Mesendoderm (in vitro differentiated cells): ENCODE measurements at regions not wholly inside any gene's neighbourhood (a gene's known extent, or its start where the extent isn't known, plus 50 kb on each side); places are given as distances from the start of the nearest gene placed in this dataset.

Experiments
- DNase-seq: peaks from one replicate; pipeline ENCODE4 v3.0.0; 2013
- H2AK5ac ChIP-seq: 2 replicates; pipeline ENCODE4 v1.6.1; 2013; ENCODE audit warnings: low read length, inconsistent platforms
- H2BK120ac ChIP-seq: 2 replicates; pipeline ENCODE4 v1.6.1; 2013; ENCODE audit warnings: low read depth, mild to moderate bottlenecking, low read length, moderate library complexity, mixed read lengths
- H2BK15ac ChIP-seq: replicated peaks from 2 replicates; pipeline ENCODE4 v1.6.1; 2013; ENCODE audit warnings: low read depth, mild to moderate bottlenecking, moderate library complexity
- H2BK5ac ChIP-seq: 2 replicates; pipeline ENCODE4 v1.6.1; 2013; ENCODE audit warnings: low read length, inconsistent platforms
- H3K18ac ChIP-seq: 2 replicates; pipeline ENCODE4 v1.6.1; 2013; ENCODE audit warnings: mild to moderate bottlenecking, low read length, mixed read lengths
- H3K23ac ChIP-seq: one replicate; pipeline ENCODE4 v1.6.1; 2013; ENCODE audit warnings: low read length
- H3K27ac ChIP-seq: 2 replicates; pipeline ENCODE4 v1.5.1; 2013; ENCODE audit warnings: low read depth, mild to moderate bottlenecking, inconsistent platforms, low read length, moderate library complexity
- H3K27me3 ChIP-seq: 2 replicates; pipeline ENCODE4 v1.6.1; 2013; ENCODE audit warnings: low read length, control low read depth, mild to moderate bottlenecking, inconsistent platforms; ENCODE audit not compliant: insufficient read depth, poor library complexity
- H3K36me3 ChIP-seq: 2 replicates; pipeline ENCODE4 v1.6.1; 2013; ENCODE audit warnings: low read length, inconsistent platforms; ENCODE audit not compliant: control insufficient read depth, insufficient read depth
- H3K4ac ChIP-seq: one replicate; pipeline ENCODE4 v1.6.1; 2013; ENCODE audit warnings: low read depth, mild to moderate bottlenecking, low read length, moderate library complexity
- H3K4me1 ChIP-seq: 2 replicates; pipeline ENCODE4 v1.6.1; 2013; ENCODE audit warnings: low read depth, low read length, inconsistent platforms; ENCODE audit not compliant: control insufficient read depth
- H3K4me2 ChIP-seq: 2 replicates; pipeline ENCODE4 v1.6.1; 2013; ENCODE audit warnings: low read length
- H3K4me3 ChIP-seq: 2 replicates; pipeline ENCODE4 v1.5.1; 2013; ENCODE audit warnings: mild to moderate bottlenecking, low read length
- H3K56ac ChIP-seq: one replicate; pipeline ENCODE4 v1.6.1; 2013; ENCODE audit warnings: low read length
- H3K79me1 ChIP-seq: 2 replicates; pipeline ENCODE4 v1.6.1; 2013; ENCODE audit warnings: low read length, inconsistent platforms
- H3K79me2 ChIP-seq: 2 replicates; pipeline ENCODE4 v1.6.1; 2013; ENCODE audit warnings: mild to moderate bottlenecking, low read length; ENCODE audit not compliant: control insufficient read depth, insufficient read depth
- H3K9ac ChIP-seq: 2 replicates; pipeline ENCODE4 v1.6.1; 2013; ENCODE audit warnings: low read length, inconsistent platforms
- H4K5ac ChIP-seq: one replicate; pipeline ENCODE4 v1.6.1; 2013; ENCODE audit warnings: low read length
- H4K8ac ChIP-seq: one replicate; pipeline ENCODE4 v1.6.1; 2013; ENCODE audit warnings: low read depth, mild to moderate bottlenecking, control low read depth, low read length, moderate library complexity
- WGBS: extraction: QIAGEN DNeasy Blood & Tissue Kit; methylation state at CpG from one replicate; pipeline ENCODE4 v1.1.7; 2013; ENCODE audit warnings: low lambda C conversion rate, missing lambda C conversion rate; ENCODE audit not compliant: insufficient coverage; ENCODE audit errors: extremely low coverage; 5-methylcytosine and 5-hydroxymethylcytosine counted together

GRCh38 chr7:22882106-22882505, 59.5 kb upstream of the TOMM7 start:
- Histone ChIP-seq H3K56ac (no peak overlapping the region), H3K79me1 (no peaks in the 10 kb centered on the region), H3K4me2 (no peak overlapping the region), H2BK5ac (no peak overlapping the region), H3K9ac (no peak overlapping the region), H3K27me3 (no peaks in the 10 kb centered on the region), H2BK120ac (no peak overlapping the region), H2AK5ac (no peak overlapping the region), H3K23ac (no peak overlapping the region), H4K5ac (no peak overlapping the region), H3K4me1 (peaks cover 7% of the 10 kb centered on the region), H3K4ac (no peak overlapping the region), H3K4me3 (no peak overlapping the region), H3K36me3 (no peaks in the 10 kb centered on the region), H3K79me2 (no peaks in the 10 kb centered on the region), H4K8ac (no peak overlapping the region), H3K18ac (no peak overlapping the region), H3K27ac (no peak overlapping the region), H2BK15ac (no peak overlapping the region)
- WGBS: no CpG with 5 or more reads among the region's 3 CpGs
- no peak for DNase-seq

GRCh38 chr7:22879709-22880306, 57.2 kb upstream of the TOMM7 start:
- Histone ChIP-seq H3K27ac (no peak overlapping the region), H3K79me1 (no peaks in the 10 kb centered on the region), H3K4me2 (no peak overlapping the region), H3K4me1 (peaks cover 7% of the 10 kb centered on the region), H3K56ac (peak overlapping the region; percentile 54), H4K5ac (no peak overlapping the region), H3K36me3 (no peaks in the 10 kb centered on the region), H2BK15ac (no peak overlapping the region), H3K4ac (no peak overlapping the region), H3K4me3 (no peak overlapping the region), H3K79me2 (no peaks in the 10 kb centered on the region), H4K8ac (no peak overlapping the region), H2BK5ac (no peak overlapping the region), H2AK5ac (no peak overlapping the region), H3K27me3 (no peaks in the 10 kb centered on the region), H3K23ac (no peak overlapping the region), H3K18ac (no peak overlapping the region), H2BK120ac (no peak overlapping the region), H3K9ac (no peak overlapping the region)
- WGBS: no CpG with 5 or more reads among the region's 8 CpGs
- DNase-seq: peak; percentile 68

DNA sequence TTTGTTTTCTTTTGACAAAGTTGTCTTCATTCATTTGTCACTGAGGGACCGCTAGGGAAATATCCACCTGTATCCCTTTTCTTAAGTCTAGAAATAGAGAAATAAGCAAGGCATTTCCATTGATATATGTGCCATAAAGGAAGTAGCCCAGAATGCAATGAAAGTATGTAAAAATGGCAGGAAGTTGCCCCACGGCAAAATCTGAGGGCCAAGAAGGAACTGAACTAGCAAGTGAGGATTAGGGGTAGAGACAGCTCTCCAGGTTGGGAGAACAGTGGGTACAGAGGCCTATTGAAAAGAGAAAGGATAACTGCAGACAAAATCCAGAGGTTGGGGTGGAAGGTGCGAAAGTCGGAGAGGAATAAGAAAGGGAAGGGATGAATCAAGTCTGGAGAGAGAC, 56.6 kb upstream of the TOMM7 start:
- no peak overlapping the region for H2BK5ac ChIP-seq
- H3K27me3 ChIP-seq: no peaks in the 10 kb centered on the region
- no peak overlapping the region for H4K5ac ChIP-seq
- no peak overlapping the region for H2AK5ac ChIP-seq
- H3K36me3 ChIP-seq: no peaks in the 10 kb centered on the region
- H3K27ac ChIP-seq: no peak overlapping the region
- no peaks in the 10 kb centered on the region for H3K79me2 ChIP-seq
- no peak overlapping the region for H3K4me2 ChIP-seq
- H3K4me3 ChIP-seq: no peak overlapping the region
- no peak for DNase-seq
- H3K18ac ChIP-seq: no peak overlapping the region
- no peaks in the 10 kb centered on the region for H3K79me1 ChIP-seq
- no peak overlapping the region for H2BK15ac ChIP-seq
- H4K8ac ChIP-seq: no peak overlapping the region
- H3K23ac ChIP-seq: no peak overlapping the region
- H3K4ac ChIP-seq: no peak overlapping the region
- no peak overlapping the region for H3K9ac ChIP-seq
- H3K56ac ChIP-seq: peak overlapping the region; percentile 54
- no peak overlapping the region for H2BK120ac ChIP-seq
- peaks cover 7% of the 10 kb centered on the region for H3K4me1 ChIP-seq
- WGBS: no CpG with 5 or more reads among the region's 4 CpGs

DNA sequence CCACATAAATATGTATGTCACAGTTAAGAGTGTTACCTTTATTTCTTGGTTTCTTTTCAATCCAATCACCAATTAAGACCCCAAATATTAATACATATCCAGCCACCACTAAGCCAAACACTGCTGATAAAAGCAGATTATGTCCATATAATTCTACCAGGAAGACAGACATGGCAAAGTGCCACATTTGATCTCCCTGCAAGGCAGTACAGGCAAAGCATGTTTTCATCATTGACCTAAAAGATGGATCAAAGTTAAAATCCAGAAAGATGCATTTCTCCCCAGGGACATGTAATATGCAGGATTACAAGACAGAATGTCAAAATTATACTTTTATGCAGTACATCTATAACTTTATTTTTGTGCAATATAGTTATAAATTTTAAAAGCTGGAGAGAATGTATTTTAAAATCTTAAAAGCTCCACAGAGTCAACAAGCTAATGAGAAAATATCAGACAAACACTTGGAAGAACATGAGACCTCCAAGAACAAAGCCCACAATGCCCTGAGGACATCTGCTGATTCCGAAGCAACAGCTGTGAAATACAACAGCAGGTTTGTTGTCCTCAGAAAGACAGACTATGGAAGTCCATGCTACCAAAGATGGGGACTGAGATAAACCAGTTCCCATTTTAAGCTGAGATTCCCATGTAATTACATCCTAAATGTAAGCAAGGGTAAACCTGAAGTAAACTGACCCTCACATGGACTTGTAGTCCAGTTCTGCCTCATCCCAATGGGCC, 54.5 kb upstream of the TOMM7 start:
- Histone ChIP-seq H3K36me3 (no peaks in the 10 kb centered on the region), H2BK120ac (no peak overlapping the region), H3K9ac (no peak overlapping the region), H3K27me3 (no peaks in the 10 kb centered on the region), H3K18ac (no peak overlapping the region), H4K8ac (no peak overlapping the region), H3K4ac (no peak overlapping the region), H4K5ac (no peak overlapping the region), H3K4me3 (no peak overlapping the region), H3K27ac (no peak overlapping the region), H3K79me2 (no peaks in the 10 kb centered on the region), H3K23ac (no peak overlapping the region), H3K79me1 (no peaks in the 10 kb centered on the region), H2AK5ac (no peak overlapping the region), H3K4me1 (peaks cover 7% of the 10 kb centered on the region), H3K4me2 (no peak overlapping the region), H3K56ac (no peak overlapping the region), H2BK5ac (no peak overlapping the region), H2BK15ac (no peak overlapping the region)
- no peak for DNase-seq
- WGBS: no CpG with 5 or more reads among the region's 1 CpG

GRCh38 chr7:22875470-22875869, 52.8 kb upstream of the TOMM7 start:
- Histone ChIP-seq H3K79me1 (no peaks in the 10 kb centered on the region), H2AK5ac (no peak overlapping the region), H3K4ac (no peak overlapping the region), H3K4me3 (no peak overlapping the region), H3K79me2 (no peaks in the 10 kb centered on the region), H3K56ac (no peak overlapping the region), H2BK5ac (no peak overlapping the region), H2BK15ac (no peak overlapping the region), H4K8ac (no peak overlapping the region), H3K9ac (no peak overlapping the region), H2BK120ac (no peak overlapping the region), H3K36me3 (no peaks in the 10 kb centered on the region), H3K4me1 (peaks cover 7% of the 10 kb centered on the region), H3K23ac (no peak overlapping the region), H3K27ac (no peak overlapping the region), H3K4me2 (no peak overlapping the region), H3K18ac (no peak overlapping the region), H3K27me3 (no peaks in the 10 kb centered on the region), H4K5ac (no peak overlapping the region)
- no CpG with 5 or more reads among the region's 8 CpGs for WGBS
- no peak for DNase-seq

GRCh38 chr7:22874904-22875303, 52.3 kb upstream of the TOMM7 start:
- H4K8ac ChIP-seq: no peak overlapping the region
- no peak overlapping the region for H2BK5ac ChIP-seq
- no peak overlapping the region for H2BK120ac ChIP-seq
- H3K79me1 ChIP-seq: no peaks in the 10 kb centered on the region
- peaks cover 4% of the 10 kb centered on the region for H3K4me1 ChIP-seq
- H3K18ac ChIP-seq: no peak overlapping the region
- DNase-seq: no peak
- H3K4me3 ChIP-seq: no peak overlapping the region
- no peak overlapping the region for H3K4ac ChIP-seq
- H3K79me2 ChIP-seq: no peaks in the 10 kb centered on the region
- no CpG with 5 or more reads among the region's 9 CpGs for WGBS
- no peak overlapping the region for H3K56ac ChIP-seq
- H3K27me3 ChIP-seq: no peaks in the 10 kb centered on the region
- H3K36me3 ChIP-seq: no peaks in the 10 kb centered on the region
- H2AK5ac ChIP-seq: no peak overlapping the region
- H3K9ac ChIP-seq: no peak overlapping the region
- H2BK15ac ChIP-seq: no peak overlapping the region
- no peak overlapping the region for H3K27ac ChIP-seq
- H4K5ac ChIP-seq: no peak overlapping the region
- no peak overlapping the region for H3K4me2 ChIP-seq
- no peak overlapping the region for H3K23ac ChIP-seq
